ENCODE measurements at regions not wholly inside any gene's neighbourhood (a gene's known extent, or its start where the extent isn't known, plus 50 kb on each side); places are given as distances from the start of the nearest gene placed in this dataset.

DNA sequence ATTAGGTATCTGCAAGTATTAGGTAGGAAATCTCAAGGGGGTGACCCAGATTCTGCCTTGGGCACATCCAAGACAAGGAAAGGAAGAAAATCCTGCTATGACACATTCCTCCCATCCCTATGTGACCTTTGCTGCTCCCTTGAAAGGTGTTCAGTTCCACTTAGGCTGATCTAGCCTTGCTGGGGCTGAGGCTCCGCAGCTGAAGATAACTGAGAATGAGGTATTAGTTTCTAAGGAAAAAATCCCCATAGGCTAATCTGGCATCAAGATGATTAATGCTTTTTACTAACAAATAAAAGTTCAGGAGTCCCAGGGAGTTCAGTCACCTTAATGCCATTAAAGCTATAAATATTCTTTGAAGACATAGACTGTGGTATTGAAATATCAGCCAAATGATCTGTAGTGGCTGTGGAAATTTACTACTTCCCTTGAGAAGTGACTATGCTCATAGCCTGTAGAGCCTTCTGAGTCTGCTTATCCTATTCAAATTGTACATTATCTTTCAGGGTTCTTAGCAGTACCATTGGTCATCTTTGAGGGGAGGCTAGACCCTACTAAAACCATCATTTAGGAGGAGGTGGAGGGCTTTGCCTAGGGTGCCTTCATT is 239.9 kb upstream of the RAG2 start:
- H3K27ac Mint-ChIP-seq (ENCODE audit: unreplicated experiment) = no peak overlapping the region

GRCh38 chr11:36825251-36825650 is 227.2 kb upstream of the RAG2 start:
- Mint-ChIP-seq H3K27me3 (ENCODE audit: low read depth) (peaks cover 5% of the 10 kb centered on the region), H3K36me3 (ENCODE audit: low read depth) (no peaks in the 10 kb centered on the region), H3K27ac (ENCODE audit: unreplicated experiment) (no peak overlapping the region), H3K9me3 (ENCODE audit: low read depth) (no peaks in the 10 kb centered on the region), H3K4me1 (ENCODE audit: low read depth) (no peaks in the 10 kb centered on the region), H3K4me3 (ENCODE audit: unreplicated experiment) (no peak overlapping the region)
- no peak for DNase-seq (ENCODE audit: low spot score)
- TF ChIP-seq, protein P1, sequence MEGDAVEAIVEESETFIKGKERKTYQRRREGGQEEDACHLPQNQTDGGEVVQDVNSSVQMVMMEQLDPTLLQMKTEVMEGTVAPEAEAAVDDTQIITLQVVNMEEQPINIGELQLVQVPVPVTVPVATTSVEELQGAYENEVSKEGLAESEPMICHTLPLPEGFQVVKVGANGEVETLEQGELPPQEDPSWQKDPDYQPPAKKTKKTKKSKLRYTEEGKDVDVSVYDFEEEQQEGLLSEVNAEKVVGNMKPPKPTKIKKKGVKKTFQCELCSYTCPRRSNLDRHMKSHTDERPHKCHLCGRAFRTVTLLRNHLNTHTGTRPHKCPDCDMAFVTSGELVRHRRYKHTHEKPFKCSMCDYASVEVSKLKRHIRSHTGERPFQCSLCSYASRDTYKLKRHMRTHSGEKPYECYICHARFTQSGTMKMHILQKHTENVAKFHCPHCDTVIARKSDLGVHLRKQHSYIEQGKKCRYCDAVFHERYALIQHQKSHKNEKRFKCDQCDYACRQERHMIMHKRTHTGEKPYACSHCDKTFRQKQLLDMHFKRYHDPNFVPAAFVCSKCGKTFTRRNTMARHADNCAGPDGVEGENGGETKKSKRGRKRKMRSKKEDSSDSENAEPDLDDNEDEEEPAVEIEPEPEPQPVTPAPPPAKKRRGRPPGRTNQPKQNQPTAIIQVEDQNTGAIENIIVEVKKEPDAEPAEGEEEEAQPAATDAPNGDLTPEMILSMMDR (IDR thresholded peaks at IDR 0.05) = no peak

More for the DNA sequence above, 239.9 kb upstream of the RAG2 start:
- Mint-ChIP-seq H3K36me3 (ENCODE audit: low read depth) (no peaks in the 10 kb centered on the region), H3K27me3 (ENCODE audit: low read depth) (peaks cover 8% of the 10 kb centered on the region), H3K4me3 (ENCODE audit: unreplicated experiment) (no peak overlapping the region), H3K4me1 (ENCODE audit: low read depth) (no peaks in the 10 kb centered on the region), H3K9me3 (ENCODE audit: low read depth) (peaks cover 8% of the 10 kb centered on the region)
- TF ChIP-seq, protein P1 (IDR thresholded peaks at IDR 0.05) = no peak
- no peak for DNase-seq (ENCODE audit: low spot score)

DNA sequence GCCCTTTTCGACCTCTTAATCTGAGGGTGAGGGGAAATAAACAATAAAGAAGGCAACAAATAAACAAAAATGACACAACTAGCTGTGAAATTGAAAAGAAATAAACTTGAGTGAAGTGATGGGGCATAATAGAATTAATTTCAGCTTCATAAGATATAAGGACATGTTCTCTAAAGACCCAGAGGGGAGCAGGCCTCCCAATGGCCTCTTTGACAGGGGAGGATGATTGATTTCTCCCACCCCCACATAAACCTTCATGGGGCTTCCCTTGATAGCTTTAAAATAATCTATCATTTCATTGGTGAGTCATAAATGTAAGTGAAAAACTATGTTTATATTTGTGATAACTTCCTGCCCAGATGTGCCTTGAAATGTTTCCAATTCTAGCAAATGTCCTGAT is 226.3 kb upstream of the RAG2 start:
- Mint-ChIP-seq H3K27ac (ENCODE audit: unreplicated experiment) (no peak overlapping the region), H3K36me3 (ENCODE audit: low read depth) (no peaks in the 10 kb centered on the region), H3K27me3 (ENCODE audit: low read depth) (peaks cover 5% of the 10 kb centered on the region), H3K4me3 (ENCODE audit: unreplicated experiment) (no peak overlapping the region), H3K4me1 (ENCODE audit: low read depth) (no peaks in the 10 kb centered on the region), H3K9me3 (ENCODE audit: low read depth) (peaks cover 3% of the 10 kb centered on the region)
- no peak for DNase-seq (ENCODE audit: low spot score)
- TF ChIP-seq, protein P1 (IDR thresholded peaks at IDR 0.05) = no peak

GRCh38 chr11:36822829-36823228 is 224.8 kb upstream of the RAG2 start:
- no peak overlapping the region for H3K27ac Mint-ChIP-seq (ENCODE audit: unreplicated experiment)
- peaks cover 5% of the 10 kb centered on the region for H3K27me3 Mint-ChIP-seq (ENCODE audit: low read depth)
- TF ChIP-seq, protein P1 (IDR thresholded peaks at IDR 0.05) = no peak
- peaks cover 7% of the 10 kb centered on the region for H3K9me3 Mint-ChIP-seq (ENCODE audit: low read depth)
- no peaks in the 10 kb centered on the region for H3K36me3 Mint-ChIP-seq (ENCODE audit: low read depth)
- DNase-seq (ENCODE audit: low spot score) = no peak
- H3K4me1 Mint-ChIP-seq (ENCODE audit: low read depth) = no peaks in the 10 kb centered on the region
- no peak overlapping the region for H3K4me3 Mint-ChIP-seq (ENCODE audit: unreplicated experiment)

GRCh38 chr11:36818410-36818809 is 220.4 kb upstream of the RAG2 start:
- Mint-ChIP-seq H3K27me3 (ENCODE audit: low read depth) (peaks cover 4% of the 10 kb centered on the region), H3K36me3 (ENCODE audit: low read depth) (no peaks in the 10 kb centered on the region), H3K27ac (ENCODE audit: unreplicated experiment) (no peak overlapping the region), H3K4me3 (ENCODE audit: unreplicated experiment) (no peak overlapping the region), H3K4me1 (ENCODE audit: low read depth) (no peaks in the 10 kb centered on the region), H3K9me3 (ENCODE audit: low read depth) (peaks cover 7% of the 10 kb centered on the region)
- TF ChIP-seq, protein P1 (IDR thresholded peaks at IDR 0.05) = peak; percentile 42
- no peak for DNase-seq (ENCODE audit: low spot score)

All from chondrocyte (in vitro differentiated cells).